ENCODE measurements at regions not wholly inside any gene's neighbourhood (a gene's known extent, or its start where the extent isn't known, plus 50 kb on each side); places are given as distances from the start of the nearest gene placed in this dataset.
A peak's percentile ranks its signal among the peaks of the same experiment; 100 is the strongest.
"Not testable (repeated sequence)": the region's sequence is repeated elsewhere in the genome, so short reads cannot be mapped to it uniquely, and the experiment has no call there.

DNA sequence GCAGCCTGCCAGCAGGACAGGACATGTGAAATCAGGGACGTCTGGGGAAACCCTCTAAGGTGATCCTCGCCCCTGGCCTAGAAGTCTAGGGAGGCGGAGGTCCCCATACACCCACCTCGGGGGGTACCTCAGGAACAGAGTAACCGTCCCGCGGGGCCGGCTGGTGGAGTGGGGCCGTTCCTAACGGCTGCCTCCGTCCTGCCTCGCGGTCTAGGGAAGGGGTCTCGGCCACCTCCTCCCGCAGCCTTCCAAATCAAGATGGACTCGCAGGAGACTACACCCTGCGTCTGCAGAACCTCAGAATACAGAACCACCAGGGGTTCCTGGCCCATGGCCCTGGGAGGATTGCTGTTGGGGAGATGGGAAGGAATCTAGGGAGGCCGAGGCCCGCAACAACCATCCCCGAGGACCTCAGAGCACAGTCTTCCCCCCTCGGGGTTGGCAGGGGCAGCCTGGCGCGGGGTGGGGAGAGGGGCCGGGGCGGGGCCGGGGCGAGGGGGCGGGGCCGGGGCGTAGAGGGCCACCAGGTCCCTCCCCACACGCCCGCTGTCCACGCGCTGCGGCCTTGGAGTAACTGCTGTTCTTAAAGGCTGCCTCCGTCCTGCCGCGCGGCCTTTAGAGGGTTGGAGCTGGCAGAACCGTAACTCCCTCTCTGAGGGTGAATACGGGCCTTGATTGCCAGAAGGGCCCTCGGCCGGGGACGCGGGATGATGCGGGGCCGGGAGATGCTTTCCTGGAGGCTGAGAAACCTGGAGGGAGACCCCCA lies 89.0 kb upstream of the MLN start:
- DNase-seq = no peak

DNA sequence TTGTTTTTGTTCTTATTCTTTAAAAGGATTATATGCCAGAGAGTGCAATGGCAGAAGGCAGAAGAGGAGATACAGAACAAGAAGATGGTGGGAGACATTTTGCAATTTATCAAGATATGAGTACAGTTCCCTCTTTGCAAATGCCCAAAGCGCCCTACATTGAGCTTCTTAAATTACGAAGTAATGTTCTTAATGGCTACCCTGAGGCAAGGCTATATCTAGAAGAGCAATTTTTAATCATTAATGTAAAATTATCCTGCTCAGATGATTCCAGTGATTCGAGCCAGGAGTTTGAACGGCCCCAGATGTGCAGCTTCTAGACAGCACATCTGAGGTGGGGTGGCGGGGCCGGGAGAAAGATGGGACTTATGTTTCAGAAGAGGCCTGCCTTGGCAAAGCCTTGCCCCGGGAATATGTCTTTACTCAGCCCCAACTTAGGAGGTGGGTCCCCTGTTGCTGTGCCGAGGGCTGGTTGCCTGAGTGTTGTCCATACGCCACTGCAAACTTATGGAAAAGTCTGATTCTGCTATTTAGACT lies 84.9 kb upstream of the MLN start:
- DNase-seq = no peak

DNA sequence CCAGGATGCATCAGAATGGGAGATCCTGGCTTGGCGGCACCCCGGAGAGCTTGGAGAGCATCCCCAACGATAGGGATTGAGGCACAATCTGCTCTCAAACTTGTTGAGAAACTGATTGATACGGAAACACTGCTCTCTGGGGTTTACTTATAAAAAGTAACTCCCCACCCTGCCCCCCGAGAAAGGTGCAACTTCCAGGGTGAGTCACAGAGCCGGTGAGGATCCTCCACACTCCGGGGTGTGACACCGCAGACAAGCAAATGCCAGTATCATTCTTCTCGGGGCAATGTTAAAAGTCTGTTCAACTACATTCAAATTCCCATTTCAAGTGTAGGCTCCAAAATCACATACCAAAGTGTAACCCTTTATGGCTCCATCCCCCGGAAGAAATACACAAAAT lies 84.4 kb upstream of the MLN start:
- DNase-seq = no peak

DNA sequence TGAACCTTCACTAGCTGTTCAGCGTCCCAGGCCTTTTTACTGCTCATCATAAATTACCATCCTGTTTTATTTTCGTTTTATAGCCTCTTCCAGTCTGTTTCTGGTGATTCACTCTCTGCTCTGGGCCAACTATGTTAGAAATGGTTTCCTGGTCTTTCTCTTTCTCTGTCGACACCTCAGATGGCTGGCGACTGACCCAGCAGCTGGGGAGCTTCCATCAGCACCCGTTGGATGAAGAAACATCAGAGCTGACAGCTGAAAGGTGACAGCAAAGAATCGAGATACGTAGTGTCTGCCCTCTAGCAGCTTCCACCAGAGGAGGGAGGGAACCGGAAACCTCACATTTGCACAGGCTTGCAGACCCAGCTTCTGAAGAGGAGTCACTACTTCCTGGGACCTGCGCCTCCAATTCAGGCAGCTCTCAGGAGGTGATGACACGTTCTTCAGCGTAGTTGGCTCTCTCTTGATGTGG lies 82.9 kb upstream of the MLN start:
- peak; percentile 47 for DNase-seq

DNA sequence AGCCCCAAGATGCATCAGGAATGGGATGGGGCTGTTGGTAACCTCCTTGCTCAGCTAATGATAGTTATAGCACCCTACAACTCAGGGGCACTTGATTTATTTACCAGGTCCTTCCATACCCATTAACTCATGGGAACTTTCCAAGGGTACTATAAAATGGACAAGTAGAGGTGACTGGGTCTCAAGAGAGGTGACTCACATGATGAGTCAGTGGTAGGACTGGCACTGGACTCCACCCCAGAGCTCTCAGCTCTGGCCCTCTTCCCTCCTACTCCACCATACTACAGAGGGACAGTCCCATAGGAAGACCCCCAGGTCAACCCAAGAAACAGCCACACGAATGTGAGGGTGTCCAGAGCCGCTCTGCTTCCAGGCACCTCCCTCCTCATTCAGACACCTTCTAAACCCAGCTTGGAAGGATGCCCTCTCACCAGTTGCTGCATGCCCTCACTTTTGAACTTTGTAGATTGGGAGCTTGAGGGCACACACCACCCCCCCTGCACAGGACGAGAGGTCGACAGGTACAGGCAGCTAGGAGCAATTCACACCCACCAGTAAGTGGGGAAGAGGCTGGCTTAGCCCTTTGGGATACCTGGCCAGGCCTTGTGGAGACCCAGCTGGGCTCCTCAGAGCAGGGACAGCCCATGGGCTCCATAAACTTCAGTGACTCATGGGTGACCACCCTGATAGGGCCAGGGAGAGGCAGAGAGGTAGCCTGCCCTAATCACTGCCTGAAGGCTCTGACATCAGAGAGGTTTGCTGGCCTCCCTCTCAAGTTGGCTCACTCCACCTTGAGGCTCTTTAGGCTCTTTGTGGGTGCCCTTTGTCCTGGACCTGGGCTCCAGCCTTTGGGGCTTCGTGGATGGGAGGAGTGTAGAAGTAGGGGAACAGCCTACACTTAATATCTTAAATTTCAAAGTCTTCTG lies 81.6 kb upstream of the MLN start:
- no peak for DNase-seq

DNA sequence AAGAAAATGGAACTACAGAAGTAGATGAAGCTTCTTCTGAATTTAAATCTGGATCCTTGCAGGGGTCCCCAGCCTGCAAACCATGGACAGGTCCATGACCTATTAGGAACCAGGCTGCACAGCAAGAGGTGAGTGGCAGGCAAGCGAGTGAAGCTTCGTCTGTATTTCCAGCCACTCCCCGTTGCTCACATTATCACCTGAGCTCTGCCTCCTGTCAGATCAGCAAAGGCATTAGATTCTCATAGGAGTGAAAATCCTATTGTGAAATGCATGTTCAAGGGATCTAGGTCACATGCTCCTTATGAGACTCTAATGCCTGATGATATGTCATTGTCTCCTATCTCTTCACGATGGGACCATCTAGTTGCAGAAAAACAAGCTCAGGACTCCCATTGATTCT lies 79.8 kb upstream of the MLN start:
- not testable (repeated sequence) for DNase-seq

DNA sequence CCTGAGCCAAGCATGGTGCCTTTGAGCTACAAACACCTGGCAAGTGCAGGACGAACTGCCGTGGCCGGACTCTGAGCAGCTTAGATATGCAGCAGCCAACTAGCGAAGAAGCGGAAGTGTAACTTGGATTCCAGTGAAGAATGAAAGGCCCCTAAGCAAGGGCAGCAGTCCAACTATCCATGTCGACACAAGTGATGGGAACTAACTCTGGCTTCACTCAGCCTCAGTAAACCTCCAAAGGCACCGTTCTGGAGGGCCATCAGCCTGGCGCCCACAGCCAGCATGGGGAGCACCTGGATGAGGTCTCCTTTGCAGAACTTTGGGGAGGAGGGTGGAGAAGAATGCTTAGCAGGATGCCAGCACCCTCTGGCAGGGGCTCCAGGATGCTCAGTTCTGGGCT lies 78.4 kb upstream of the MLN start:
- DNase-seq = no peak

DNA sequence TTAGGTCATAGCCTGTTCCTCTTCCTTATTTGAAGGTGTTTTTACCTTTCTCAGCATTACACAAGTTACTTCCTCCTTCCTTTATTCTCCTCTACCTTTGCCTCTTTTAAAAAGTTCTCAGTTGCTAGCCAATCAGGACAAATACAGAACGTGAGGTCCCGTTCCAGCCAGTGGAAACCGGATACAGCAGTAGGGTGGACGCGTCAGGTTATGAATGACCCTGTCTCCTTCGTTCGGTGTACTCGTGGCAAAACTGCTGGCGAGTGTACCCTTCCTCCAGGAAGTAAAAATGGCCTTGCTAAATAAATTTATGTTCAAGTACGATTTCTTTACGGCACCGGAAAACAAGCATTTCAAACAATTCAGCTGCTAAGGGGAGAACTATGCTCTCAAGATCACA lies 77.0 kb upstream of the MLN start:
- DNase-seq = no peak

DNA sequence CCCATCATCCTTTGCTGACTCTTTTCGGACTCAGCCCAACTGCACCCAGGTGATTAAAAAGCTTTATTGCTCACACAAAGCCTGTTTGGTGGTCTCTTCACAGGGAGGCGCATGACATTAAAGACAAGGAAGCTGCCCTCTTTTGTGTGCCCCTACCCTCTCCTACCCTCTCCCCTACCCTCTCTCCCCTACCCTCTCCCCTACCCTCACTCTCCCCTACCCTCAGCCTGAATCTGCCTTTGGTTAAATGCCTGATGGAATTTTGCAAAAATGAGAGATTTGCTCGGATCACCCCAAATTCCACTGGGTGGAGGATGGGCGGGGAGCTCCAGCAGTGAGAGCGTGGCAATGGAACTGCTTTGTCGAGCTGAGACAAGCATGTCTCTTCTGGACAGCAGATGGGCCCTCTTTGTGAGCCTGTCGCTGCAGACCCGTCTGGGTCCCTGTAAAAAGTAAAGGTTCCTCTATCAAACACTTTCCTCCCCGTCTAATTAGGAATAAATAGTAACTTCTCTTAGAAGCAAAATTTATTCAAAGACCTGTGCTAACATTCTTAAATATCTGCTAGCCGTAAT lies 76.4 kb upstream of the MLN start:
- DNase-seq = no peak

DNA sequence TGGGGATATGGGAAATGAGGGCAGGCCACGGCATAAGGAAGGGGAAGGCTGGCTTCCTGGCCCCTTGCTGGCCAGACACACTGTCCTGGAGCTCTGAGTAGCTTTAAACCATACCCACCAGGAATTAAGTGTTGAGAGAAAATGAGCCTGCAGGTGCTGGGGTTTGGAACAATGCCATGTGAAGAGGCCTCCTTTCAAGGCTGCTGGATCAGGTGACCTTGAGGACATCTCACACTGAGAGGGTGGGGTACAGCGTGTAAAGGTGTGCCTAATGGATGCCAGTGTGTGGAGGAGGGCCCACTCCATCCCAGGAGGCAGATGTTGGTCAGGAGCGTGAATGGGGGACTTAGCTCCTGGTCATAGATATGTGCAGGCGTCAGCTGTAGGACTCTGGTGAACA lies 74.8 kb upstream of the MLN start:
- DNase-seq = no peak

DNA sequence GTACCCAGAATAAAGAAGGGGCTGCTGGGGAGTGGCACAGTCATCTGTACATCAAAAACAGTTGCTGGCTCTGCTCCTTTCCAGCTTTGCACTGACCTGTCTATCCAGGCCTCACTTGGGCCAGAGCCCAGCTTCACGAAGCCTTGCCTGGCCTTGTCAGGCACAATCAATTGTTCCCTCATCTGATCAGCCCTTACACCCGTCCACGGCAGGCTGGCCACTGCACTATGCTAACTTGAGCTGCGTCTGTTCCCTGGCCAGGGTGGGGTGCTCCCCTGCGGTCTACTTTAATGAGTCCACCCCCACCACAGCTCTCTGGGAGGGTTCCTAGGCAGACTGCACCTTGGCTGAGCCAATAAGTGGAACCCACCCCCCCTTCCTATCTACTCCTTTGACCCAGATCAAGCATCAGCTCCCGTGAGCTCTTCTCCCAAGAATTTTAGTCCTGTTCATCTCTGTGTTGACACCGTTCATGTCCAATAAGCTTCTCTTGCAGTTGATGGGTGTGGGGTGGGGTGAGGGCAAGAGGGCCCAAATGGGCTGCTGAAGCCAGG lies 74.3 kb upstream of the MLN start:
- DNase-seq = no peak

DNA sequence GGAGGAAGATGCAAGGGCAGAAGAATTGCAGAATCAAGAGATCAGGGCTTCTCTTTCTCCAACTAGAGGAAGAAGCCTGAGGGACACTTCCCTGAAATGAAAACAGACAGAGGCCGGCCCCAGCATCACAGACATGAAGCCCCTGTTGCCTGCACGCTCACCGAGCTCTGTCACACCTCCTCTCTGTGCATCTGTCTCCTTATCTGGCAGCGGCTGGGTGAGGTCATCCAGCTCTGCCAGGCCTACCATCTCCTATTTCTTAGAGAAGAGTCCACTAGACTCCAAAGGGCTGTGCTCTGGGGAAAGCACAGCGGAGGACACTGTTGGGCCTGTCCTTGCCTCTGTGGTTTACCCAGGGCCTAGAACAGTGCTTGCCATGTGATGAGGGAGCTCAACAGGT lies 71.9 kb upstream of the MLN start:
- no peak for DNase-seq

DNA sequence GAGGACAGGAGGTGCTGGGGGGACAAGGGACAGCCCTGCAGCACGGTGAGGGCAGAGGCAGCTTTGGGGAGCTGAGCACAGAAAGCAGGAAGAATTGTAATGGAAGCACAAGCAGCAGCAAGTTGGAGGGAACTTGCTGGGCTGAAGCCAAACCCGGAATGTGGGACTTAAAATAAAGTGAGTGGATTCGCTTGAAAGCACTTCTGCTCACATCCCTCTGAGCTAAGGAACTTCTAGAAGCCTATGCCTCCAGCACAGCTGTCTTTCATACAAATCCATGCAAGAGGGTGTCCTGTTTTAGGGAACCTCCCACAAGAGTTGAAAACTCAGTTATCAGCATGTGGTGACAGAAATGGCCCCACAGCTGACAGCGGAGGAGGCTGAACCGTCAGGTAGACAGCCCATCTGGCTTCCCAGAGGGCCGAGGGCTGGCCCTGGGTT lies 71.4 kb upstream of the MLN start:
- DNase-seq = no peak

DNA sequence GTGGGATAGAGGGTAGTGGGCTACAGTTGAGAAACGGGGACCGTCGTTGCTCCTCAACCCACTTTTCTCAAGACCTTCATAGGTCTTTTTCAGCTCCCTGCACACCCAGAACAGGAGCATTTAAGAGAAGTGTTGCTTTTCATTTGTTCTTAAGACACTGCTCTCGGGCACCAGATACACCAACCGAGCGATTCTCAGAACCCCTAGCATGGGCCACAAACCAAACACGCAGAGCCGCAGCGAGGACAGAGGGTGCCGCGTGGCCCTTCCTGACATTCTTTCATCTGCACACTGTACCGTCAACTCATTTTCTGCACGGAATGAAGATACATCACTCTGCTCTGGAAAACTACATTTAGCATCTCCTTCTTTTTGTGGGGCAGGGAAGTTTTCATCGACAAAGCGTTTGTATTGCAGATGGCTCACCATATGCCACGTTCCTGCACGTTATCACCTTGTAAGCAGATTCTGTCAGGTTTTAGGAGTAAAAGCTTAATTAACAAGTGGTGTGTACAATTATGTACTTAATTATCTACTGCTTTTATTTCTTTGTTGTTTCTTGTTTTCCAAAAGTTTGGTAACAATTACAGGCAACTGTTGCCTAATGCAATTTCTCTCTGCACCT lies 70.4 kb upstream of the MLN start:
- no peak for DNase-seq

DNA sequence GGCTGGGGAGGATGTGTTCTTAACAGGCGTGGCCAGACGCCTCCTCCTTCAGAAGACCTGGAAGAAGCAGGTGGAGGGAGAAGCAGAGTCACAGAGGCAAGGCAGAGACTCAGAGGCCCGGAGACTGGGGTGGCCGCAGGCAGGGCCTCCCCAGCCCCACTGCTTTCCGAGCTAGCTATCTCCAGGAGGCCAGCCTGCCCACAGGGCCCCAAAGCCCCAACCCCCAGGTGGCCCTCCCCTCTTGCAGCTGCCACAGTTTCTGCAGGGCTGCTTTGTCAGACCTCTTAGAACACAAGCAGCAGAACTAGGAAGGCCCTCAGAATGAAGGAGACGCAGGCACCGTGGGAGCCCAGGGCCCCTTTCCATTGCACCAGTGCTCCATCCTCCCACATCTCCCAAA lies 69.0 kb upstream of the MLN start:
- DNase-seq = no peak

DNA sequence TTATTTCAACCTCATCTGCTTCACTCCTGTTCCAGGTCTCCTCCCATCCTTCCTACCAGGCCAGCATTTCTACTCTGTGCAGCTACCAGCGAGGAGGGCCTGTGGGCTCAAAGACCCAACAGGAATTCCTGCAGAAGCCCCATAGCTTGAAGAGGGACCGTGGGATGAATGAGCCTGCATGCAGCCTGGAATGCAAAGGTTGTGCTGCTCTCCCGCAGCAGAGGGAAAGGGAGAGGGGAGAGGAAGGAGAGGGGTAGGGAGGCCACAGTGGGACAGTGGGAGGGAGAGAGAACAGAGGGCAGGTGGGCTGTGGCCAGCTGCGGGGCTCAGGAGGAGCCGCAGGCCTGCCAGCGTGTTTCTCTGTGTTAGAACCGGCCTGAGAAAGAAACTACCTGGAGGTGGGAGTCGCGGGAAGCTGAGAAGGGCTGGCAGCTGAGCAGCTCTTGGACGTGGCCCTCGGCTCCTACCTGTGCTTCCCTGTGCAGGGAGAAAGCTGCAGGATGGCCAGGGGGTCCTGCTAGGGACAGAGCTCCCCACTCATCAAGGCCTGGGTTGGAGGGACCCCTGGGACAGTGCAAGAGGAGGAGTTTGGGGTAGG lies 66.1 kb upstream of the MLN start:
- no peak for DNase-seq

DNA sequence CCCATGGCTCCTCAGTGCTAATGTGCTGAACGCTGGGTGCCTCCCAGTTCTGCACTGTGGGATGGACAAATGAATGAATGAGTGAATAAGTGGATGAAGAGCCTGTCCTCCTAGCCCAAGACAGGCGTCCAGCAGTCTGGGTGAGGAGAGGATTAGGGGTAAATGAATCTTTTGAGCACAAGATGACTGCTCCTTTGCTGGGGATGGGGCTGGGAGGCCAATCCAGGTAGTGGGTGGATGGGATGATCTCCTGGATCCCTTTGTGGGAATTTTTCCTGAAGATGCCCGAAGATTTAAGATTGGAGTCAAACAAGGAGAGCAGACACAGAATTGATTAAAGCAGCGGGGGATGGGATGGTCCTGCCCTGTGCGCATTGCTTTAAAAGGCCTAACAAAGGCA lies 65.3 kb upstream of the MLN start:
- DNase-seq = no peak

DNA sequence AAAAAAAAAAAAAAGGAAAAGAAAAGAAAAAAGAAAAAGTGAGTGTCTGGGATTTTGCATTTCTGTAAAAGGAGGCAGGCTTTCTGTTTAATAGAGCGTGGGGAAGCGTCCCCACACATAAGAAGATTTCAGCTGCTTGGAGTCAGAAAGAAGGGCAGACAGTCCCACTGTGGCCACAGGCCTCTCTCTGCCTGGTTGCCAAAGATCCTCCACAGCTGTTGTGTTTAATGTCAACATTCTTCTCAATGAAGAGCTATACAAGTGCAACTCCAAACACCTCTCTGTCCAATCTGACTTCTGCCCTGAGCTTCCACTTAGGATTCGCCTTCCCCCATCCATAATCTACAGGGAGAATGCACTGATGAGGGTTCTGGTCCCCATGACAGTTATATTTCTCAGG lies 64.3 kb upstream of the MLN start:
- DNase-seq = no peak

DNA sequence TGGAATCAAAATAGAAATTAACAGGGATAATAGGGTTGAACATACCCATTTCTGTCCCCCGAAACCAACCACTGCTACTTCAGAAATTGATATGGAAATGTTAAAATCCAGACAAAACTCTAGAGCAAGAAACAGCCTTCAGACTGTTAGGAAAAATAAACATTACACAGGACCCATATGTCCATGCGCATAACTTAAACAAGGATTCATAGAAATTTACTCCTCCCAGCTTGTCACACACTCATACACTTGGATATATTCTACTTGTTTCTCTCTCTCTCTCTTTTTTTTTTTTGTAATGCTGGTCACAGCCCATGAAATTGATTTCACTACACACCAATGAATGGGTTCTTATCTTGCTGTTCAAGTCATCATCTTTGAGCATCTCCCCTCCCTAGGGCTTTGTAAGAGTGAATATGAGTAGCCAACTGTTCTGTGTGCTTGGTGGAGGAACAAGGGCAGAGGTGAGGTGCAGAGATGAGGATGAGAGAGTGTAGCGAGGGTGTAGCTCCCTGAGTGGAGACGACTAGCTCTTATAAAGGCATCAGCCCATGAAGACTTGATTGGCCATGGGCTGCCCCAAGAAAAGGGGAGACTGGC lies 61.8 kb upstream of the MLN start:
- no peak for DNase-seq

DNA sequence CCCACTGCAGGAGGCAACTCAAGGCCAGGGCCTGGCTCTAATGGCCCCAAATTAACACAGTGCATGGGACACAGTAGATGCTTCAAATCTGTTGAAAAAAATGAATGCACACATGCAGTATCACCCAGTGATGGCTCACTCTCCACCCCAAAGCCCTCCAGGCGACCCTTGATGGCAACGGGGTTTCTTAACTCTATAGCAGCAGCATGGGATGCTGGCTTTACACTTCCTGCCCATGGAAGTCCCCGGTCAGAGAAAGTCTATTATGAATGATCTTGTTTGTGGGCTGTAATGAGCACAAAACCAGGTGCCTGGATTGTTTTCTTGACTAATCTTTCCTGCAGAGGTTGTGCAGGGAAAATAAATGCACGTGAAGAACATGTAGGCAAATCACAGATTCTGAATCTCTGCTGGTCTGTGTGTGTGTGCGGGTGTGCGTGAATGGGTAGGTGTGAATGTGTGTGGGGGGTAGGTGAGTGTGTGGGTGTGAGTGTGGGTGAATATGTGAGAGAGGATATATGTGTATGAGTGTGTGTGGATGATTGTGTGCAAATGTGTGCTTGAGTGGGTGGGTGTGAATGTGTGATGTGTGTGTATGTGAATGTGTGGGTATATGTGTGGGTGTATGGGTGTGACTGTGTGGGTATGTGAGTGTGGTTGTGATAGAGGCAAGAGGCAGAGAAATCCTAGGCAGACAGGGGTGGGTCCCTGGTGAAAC lies 60.1 kb upstream of the MLN start:
- DNase-seq = no peak

DNA sequence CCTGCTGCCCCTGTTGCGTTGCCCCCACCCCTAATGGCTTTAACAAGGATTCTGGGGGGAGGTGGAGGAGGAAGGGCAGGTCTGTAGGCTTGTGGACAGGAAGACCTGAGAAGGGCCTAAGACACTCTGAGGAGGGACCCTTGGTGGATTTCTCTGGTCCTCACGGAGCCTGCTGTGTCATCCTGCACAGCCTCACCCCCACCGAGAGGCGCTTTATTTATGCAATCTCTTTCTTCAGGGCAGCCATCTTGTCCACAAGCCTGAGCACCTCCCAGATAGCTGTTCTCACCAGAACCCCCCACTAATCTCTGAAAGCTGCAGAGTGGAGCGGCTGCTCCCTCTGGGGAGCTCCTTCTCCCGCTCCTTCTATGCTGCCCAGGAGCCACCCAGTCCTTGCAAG lies 59.3 kb upstream of the MLN start:
- DNase-seq = no peak

Data from stimulated activated CD4-positive, alpha-beta T cell treated with anti-CD3 and anti-CD28 coated beads, Interleukin-1b, Interleukin-23, amount 100 ng/mL, for 48 hours (primary cell).